ENCODE measurements at regions not wholly inside any gene's neighbourhood (a gene's known extent, or its start where the extent isn't known, plus 50 kb on each side); places are given as distances from the start of the nearest gene placed in this dataset.

DNA sequence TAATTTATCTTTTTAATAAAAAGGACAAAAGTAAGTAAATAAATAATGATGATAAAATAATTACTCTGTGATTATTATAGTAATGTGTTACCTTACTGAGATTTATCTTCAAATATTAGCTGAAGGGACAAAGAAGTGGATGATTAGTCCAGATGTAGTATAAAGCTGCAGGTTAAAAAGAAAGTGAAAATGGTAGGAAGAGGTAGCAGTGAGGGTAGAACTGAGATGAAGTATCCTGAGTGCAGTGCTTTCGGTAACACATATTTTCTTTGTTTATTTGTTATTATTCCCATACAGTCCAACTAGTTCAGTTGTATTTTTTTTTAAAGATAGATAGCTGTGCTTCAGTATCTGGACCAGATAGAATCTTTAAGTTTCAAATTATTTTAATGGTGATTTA is 1203.5 kb downstream of the NCAM2 start:
- in situ Hi-C loops (cut with HindIII; ENCODE audit: low pct_ligation_motif_present, low sequenced_read_pairs), result no loop called here
- Histone ChIP-seq H3K27me3 (replicated peaks) (no peaks in the 10 kb centered on the region), H3K36me3 (replicated peaks) (no peaks in the 10 kb centered on the region), H3K27ac (no peak overlapping the region), H3K4me3 (ENCODE audit: low read depth, low read length) (no peak overlapping the region)
- TF ChIP-seq, protein P1, sequence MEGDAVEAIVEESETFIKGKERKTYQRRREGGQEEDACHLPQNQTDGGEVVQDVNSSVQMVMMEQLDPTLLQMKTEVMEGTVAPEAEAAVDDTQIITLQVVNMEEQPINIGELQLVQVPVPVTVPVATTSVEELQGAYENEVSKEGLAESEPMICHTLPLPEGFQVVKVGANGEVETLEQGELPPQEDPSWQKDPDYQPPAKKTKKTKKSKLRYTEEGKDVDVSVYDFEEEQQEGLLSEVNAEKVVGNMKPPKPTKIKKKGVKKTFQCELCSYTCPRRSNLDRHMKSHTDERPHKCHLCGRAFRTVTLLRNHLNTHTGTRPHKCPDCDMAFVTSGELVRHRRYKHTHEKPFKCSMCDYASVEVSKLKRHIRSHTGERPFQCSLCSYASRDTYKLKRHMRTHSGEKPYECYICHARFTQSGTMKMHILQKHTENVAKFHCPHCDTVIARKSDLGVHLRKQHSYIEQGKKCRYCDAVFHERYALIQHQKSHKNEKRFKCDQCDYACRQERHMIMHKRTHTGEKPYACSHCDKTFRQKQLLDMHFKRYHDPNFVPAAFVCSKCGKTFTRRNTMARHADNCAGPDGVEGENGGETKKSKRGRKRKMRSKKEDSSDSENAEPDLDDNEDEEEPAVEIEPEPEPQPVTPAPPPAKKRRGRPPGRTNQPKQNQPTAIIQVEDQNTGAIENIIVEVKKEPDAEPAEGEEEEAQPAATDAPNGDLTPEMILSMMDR (IDR thresholded peaks at IDR 0.05; ENCODE audit: low read depth, low read length, missing control alignments), result no peak
- no peak for DNase-seq

DNA sequence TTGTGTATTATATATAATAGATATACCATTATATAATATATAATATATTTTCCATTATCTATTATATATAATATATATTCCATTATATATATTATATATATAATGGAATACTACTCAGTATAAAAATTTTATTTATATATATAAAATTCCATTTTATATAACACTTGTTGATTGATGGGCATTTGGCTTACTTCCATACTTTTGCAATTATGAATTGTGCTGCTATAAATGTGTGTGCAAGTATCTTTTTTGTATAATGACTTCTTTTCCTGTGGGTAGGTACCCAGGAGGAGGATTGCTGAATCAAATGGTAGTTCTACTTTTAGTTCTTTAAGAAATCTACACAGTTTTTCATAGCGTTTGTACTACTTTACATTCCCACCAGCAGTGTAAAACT is 1211.1 kb downstream of the NCAM2 start:
- TF ChIP-seq, protein P1 (IDR thresholded peaks at IDR 0.05; ENCODE audit: low read depth, low read length, missing control alignments), result no peak
- Histone ChIP-seq H3K27me3 (replicated peaks) (no peaks in the 10 kb centered on the region), H3K4me3 (ENCODE audit: low read depth, low read length) (no peak overlapping the region), H3K36me3 (replicated peaks) (no peaks in the 10 kb centered on the region), H3K27ac (no peak overlapping the region)
- no peak for DNase-seq
- in situ Hi-C loops (cut with HindIII; ENCODE audit: low pct_ligation_motif_present, low sequenced_read_pairs), result no loop called here

DNA sequence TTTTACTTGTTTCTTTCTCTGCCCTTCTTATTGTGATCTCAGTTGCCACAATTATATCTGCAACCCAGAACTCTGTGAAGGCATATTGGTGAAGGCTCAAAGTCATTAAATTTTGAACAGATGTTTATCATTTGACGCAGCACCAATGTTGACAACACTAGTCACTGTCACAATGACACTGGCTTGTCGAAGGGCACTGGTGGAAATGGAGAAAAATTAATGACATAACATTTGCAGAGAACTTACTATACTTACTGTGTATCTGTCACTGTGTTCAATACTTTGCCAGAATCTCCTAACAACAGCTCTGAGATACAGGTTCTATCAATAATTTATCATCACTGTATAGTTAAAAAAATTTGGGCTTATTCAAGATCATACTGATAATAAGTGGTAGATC is 1213.7 kb downstream of the NCAM2 start:
- Histone ChIP-seq H3K4me3 (ENCODE audit: low read depth, low read length) (no peak overlapping the region), H3K27ac (no peak overlapping the region), H3K27me3 (replicated peaks) (no peaks in the 10 kb centered on the region), H3K36me3 (replicated peaks) (no peaks in the 10 kb centered on the region)
- TF ChIP-seq, protein P1 (IDR thresholded peaks at IDR 0.05; ENCODE audit: low read depth, low read length, missing control alignments), result no peak
- DNase-seq, result no peak
- in situ Hi-C loops (cut with HindIII; ENCODE audit: low pct_ligation_motif_present, low sequenced_read_pairs), result no loop called here

DNA sequence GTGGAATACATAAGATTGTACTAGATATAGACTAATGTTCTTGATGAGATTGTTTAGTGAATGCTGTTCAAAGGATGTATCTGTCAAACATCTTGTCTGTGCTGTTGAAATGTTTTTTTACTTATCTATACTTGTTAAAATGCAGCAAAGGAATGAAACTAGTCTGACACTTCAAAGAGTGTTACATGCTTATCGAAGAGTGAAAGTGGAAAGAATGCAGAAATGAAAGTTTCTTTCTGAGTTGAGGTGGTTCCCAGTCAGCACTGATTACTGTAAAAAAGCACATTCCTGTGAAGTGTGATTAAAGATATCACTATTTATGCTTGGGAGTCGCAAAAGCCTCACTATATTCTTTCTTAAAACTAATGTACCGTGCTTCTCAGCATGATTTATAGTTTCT is 1225.2 kb downstream of the NCAM2 start:
- Histone ChIP-seq H3K4me3 (ENCODE audit: low read depth, low read length) (no peak overlapping the region), H3K27ac (no peak overlapping the region), H3K36me3 (replicated peaks) (no peaks in the 10 kb centered on the region), H3K27me3 (replicated peaks) (no peaks in the 10 kb centered on the region)
- TF ChIP-seq, protein P1 (IDR thresholded peaks at IDR 0.05; ENCODE audit: low read depth, low read length, missing control alignments), result no peak
- no peak for DNase-seq
- in situ Hi-C loops (cut with HindIII; ENCODE audit: low pct_ligation_motif_present, low sequenced_read_pairs), result no loop called here

DNA sequence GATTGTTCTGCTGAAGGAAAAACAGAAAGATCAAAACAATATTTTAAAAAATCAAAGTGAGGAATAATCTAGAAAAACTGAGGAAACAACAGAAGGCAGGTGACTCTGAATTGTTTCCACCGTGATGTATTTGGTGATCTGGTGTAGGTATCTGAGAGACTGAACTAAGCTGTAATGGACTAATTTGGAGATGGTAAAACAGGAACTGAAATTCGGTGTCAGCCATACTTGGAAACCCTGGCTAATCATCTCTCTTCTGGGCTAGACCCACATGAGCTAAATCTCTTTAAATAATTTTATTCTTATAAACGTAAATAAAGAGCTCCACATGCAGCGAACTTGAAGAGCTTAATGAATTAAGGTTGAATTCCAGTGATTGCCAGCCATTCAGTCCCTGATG is 1226.1 kb downstream of the NCAM2 start:
- in situ Hi-C loops (cut with HindIII; ENCODE audit: low pct_ligation_motif_present, low sequenced_read_pairs), result no loop called here

DNA sequence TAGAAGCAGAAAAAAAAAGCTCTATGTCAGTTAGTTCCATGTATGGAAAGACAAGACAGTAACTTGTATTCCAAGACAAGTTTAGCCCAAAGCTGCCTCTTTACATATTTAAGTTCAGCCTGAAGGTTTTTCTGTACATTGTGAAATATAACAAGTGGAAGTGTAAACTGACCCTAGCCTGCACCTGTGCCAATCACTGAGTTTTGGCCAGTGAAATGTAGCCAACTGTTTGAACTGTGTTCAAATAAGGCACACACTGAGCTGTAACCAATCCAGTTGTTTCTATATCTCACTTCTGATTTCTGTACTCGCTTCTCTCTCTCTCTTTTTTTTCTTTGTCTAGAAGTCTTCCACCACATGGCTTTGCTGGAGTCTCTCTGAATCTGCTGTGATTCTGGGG is 1227.1 kb downstream of the NCAM2 start:
- no peak overlapping the region for H3K4me3 ChIP-seq (ENCODE audit: low read depth, low read length)
- TF ChIP-seq, protein P1 (IDR thresholded peaks at IDR 0.05; ENCODE audit: low read depth, low read length, missing control alignments), result no peak
- no peaks in the 10 kb centered on the region for H3K27me3 ChIP-seq (replicated peaks)
- H3K27ac ChIP-seq, result no peak overlapping the region
- H3K36me3 ChIP-seq (replicated peaks), result no peaks in the 10 kb centered on the region
- in situ Hi-C loops (cut with HindIII; ENCODE audit: low pct_ligation_motif_present, low sequenced_read_pairs), result no loop called here
- DNase-seq, result no peak

More for the DNA sequence above, 1226.1 kb downstream of the NCAM2 start:
- no peak for DNase-seq
- Histone ChIP-seq H3K27ac (no peak overlapping the region), H3K27me3 (replicated peaks) (no peaks in the 10 kb centered on the region), H3K4me3 (ENCODE audit: low read depth, low read length) (no peak overlapping the region), H3K36me3 (replicated peaks) (no peaks in the 10 kb centered on the region)
- TF ChIP-seq, protein P1 (IDR thresholded peaks at IDR 0.05; ENCODE audit: low read depth, low read length, missing control alignments), result no peak
